Retinal pigment epithelial cell (primary cell): ENCODE measurements at regions not wholly inside any gene's neighbourhood (a gene's known extent, or its start where the extent isn't known, plus 50 kb on each side); places are given as distances from the start of the nearest gene placed in this dataset.
A peak's percentile ranks its signal among the peaks of the same experiment; 100 is the strongest.

Source experiments
- DNase-seq: peaks from one replicate; pipeline ENCODE4 v3.0.0-alpha.2; 2010; ENCODE audit warnings: low read depth
- H3K4me3 ChIP-seq: 2 replicates; pipeline ENCODE4 v1.5.1; 2011; ENCODE audit warnings: mild to moderate bottlenecking, low read length, control low read depth, moderate library complexity
- TF ChIP-seq, protein P1 (sequence below): conservative IDR thresholded peaks from 2 replicates; pipeline ENCODE4 v1.5.1; 2011; ENCODE audit warnings: low read depth, low read length, control low read depth, inconsistent platforms

GRCh38 chr5:139745132-139745799 lies 50.3 kb upstream of the PSD2 start:
- peak; percentile 62 for DNase-seq
- no peak overlapping the region for H3K4me3 ChIP-seq

GRCh38 chr5:139745800-139746690 lies 49.6 kb upstream of the PSD2 start:
- TF ChIP-seq, protein P1, sequence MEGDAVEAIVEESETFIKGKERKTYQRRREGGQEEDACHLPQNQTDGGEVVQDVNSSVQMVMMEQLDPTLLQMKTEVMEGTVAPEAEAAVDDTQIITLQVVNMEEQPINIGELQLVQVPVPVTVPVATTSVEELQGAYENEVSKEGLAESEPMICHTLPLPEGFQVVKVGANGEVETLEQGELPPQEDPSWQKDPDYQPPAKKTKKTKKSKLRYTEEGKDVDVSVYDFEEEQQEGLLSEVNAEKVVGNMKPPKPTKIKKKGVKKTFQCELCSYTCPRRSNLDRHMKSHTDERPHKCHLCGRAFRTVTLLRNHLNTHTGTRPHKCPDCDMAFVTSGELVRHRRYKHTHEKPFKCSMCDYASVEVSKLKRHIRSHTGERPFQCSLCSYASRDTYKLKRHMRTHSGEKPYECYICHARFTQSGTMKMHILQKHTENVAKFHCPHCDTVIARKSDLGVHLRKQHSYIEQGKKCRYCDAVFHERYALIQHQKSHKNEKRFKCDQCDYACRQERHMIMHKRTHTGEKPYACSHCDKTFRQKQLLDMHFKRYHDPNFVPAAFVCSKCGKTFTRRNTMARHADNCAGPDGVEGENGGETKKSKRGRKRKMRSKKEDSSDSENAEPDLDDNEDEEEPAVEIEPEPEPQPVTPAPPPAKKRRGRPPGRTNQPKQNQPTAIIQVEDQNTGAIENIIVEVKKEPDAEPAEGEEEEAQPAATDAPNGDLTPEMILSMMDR: no peak
- peak overlapping the region; percentile 43 for H3K4me3 ChIP-seq
- DNase-seq: no peak

More at GRCh38 chr5:139745132-139745799, 50.3 kb upstream of the PSD2 start:
- TF ChIP-seq, protein P1: no peak
